Activated CD8-positive, alpha-beta memory T cell treated with anti-CD3 and anti-CD28 coated beads, Interleukin-2, amount 10 ng/mL, durations not matched to agents 7 days and 5 days (primary cell): ENCODE measurements at regions not wholly inside any gene's neighbourhood (a gene's known extent, or its start where the extent isn't known, plus 50 kb on each side); places are given as distances from the start of the nearest gene placed in this dataset.

Source experiments
- ATAC-seq: fragments of 150-1000 bp; cut with Tn5 transposase; one replicate; pipeline ENCODE4 v1.10.0; 2021; ENCODE audit warnings: moderate library complexity
- CTCF ChIA-PET: fragments of 350-600 bp; sonication (Branson Sonifier 250); formaldehyde crosslinking; loops from one replicate; lab custom pipeline; 2021; ENCODE audit warnings: antibody characterized with exemption; lab: Charles Lee
- DNase-seq: peaks from one replicate; pipeline ENCODE4 v3.0.0-alpha.2; 2020
- H3K27ac Mint-ChIP-seq: one replicate; pipeline ENCODE4 v1.8.0; 2021; ENCODE audit warnings: mild to moderate bottlenecking, mixed read lengths
- H3K27me3 Mint-ChIP-seq: one replicate; pipeline ENCODE4 v1.8.0; 2021; ENCODE audit warnings: mixed read lengths
- H3K36me3 Mint-ChIP-seq: one replicate; pipeline ENCODE4 v1.8.0; 2021; ENCODE audit warnings: mild to moderate bottlenecking, mixed read lengths
- H3K4me1 Mint-ChIP-seq: one replicate; pipeline ENCODE4 v1.8.0; 2021; ENCODE audit warnings: mixed read lengths
- H3K4me3 Mint-ChIP-seq: one replicate; pipeline ENCODE4 v1.8.0; 2021; ENCODE audit warnings: mild to moderate bottlenecking, moderate library complexity, mixed read lengths
- H3K9me3 Mint-ChIP-seq: one replicate; pipeline ENCODE4 v1.8.0; 2022; ENCODE audit warnings: low read depth, mixed read lengths

DNA sequence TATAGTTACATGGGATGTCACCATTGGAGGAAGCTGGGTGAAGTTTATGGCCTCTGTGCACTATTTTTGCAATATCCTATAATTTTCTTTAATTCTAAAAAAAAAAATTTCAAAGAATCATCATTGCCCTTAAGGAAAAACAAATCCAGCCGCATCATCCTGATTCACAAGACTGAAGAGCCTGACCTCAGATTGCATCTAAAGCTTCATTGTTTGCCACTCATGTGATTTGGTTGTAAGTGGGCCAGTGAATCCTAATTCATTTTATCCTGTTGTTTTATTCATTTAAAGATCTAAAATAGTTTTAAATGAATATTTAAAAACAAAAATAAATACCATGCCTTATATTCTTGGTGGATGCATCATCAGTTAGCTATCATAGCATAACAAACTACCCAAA lies 504.5 kb downstream of the TBC1D4 start:
- Mint-ChIP-seq H3K4me3 (no peak overlapping the region), H3K36me3 (no peaks in the 10 kb centered on the region), H3K9me3 (no peaks in the 10 kb centered on the region), H3K4me1 (no peaks in the 10 kb centered on the region), H3K27me3 (peaks cover 6% of the 10 kb centered on the region), H3K27ac (no peak overlapping the region)
- CTCF ChIA-PET, result no interaction called here
- DNase-seq (no peak), ATAC-seq (no peak)

DNA sequence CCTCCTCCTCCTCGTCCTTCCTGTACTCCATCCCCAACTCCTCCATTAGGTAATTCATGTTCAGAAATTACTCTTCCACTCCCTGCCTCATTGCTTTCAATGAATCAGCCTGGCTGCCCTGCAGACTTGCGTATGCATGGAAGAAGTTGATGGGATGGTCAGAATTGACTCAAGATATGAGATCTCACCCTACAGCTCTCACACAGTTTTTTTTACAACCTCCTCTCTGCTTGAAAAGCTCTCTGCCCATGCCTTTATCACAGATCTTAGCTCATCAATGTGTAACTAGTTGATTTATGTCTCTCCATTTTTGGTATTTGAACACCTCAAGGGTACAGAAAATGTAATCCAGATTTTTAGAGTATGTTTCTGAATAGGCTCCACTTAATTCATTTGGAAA lies 506.9 kb downstream of the TBC1D4 start:
- H3K9me3 Mint-ChIP-seq, result no peaks in the 10 kb centered on the region
- H3K4me1 Mint-ChIP-seq, result no peaks in the 10 kb centered on the region
- H3K36me3 Mint-ChIP-seq, result no peaks in the 10 kb centered on the region
- DNase-seq (no peak), ATAC-seq (no peak)
- CTCF ChIA-PET, result no interaction called here
- H3K4me3 Mint-ChIP-seq, result no peak overlapping the region
- peaks cover 6% of the 10 kb centered on the region for H3K27me3 Mint-ChIP-seq
- H3K27ac Mint-ChIP-seq, result no peak overlapping the region

DNA sequence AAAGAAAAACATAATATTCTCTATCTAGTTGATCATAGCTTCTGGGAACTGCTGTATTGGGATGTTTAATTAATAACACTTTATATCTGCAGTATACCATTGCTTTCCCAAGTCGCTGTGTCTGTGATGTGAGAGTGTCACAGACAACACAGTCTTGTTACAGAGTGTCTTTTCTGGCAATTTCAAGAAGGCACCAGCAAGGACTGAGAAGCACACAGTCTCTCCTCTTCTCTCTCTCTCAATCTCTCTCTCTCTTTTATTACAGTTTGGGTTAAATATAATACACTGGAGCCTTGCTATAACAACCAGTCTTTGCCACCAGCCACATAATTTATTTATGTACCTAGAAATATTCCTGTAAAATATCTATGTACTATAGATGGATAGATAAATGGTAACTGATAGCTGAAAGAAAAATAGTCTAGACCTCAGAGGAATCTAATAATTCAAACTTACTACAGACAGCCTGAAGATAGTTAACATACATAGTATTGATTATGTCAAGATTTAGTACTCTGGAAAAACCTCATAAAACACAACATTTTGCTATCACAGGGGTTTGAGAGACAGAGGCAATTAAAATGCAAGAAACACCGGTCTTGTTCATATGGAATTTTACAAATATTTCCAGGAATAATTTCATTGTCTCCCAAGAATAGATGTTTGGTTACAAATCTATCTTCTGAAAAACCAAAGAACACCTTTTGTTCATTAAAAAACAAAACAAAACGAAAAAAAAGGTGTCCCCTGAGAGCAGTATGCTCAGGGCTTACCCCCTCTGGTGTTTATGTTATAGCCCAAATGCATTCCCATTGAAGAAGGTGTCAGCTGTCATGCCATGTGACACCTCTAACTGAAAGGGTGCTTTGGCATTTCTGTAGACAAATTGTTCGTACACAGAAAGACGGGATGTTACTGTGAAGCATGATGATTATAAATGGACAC lies 507.8 kb downstream of the TBC1D4 start:
- Mint-ChIP-seq H3K4me3 (no peak overlapping the region), H3K4me1 (no peaks in the 10 kb centered on the region), H3K27ac (no peak overlapping the region), H3K27me3 (peaks cover 6% of the 10 kb centered on the region), H3K36me3 (no peaks in the 10 kb centered on the region), H3K9me3 (no peaks in the 10 kb centered on the region)
- no peak for DNase-seq
- no peak for ATAC-seq
- CTCF ChIA-PET, result no interaction called here

DNA sequence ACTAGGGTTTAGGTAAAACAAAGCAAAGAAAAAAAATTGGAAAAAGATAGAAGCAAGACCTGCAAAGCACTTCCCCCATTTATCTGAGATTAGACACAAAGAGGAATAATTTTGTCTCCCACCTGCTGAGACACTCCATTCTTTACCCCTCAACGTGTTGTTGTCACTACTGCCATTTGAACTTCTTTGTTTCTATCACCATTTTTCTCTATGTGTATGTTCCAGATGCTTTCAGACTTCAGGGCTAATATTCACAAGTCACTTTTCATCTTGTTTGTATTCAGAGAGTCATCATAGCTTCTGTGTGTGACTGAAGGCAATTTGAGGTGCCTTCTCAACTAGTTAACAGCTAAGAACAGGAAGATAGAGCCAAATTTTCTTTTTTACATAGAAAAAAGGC lies 512.5 kb downstream of the TBC1D4 start:
- ATAC-seq, result no peak
- Mint-ChIP-seq H3K9me3 (no peaks in the 10 kb centered on the region), H3K4me1 (no peaks in the 10 kb centered on the region), H3K27me3 (no peaks in the 10 kb centered on the region), H3K36me3 (no peaks in the 10 kb centered on the region), H3K27ac (no peak overlapping the region), H3K4me3 (no peak overlapping the region)
- no peak for DNase-seq
- CTCF ChIA-PET, result interaction anchor here (0.5 kb wide), 1 partner anchor 203 kb away, joined by 3 read pairs; no protein-coding TSS in a partner anchor

DNA sequence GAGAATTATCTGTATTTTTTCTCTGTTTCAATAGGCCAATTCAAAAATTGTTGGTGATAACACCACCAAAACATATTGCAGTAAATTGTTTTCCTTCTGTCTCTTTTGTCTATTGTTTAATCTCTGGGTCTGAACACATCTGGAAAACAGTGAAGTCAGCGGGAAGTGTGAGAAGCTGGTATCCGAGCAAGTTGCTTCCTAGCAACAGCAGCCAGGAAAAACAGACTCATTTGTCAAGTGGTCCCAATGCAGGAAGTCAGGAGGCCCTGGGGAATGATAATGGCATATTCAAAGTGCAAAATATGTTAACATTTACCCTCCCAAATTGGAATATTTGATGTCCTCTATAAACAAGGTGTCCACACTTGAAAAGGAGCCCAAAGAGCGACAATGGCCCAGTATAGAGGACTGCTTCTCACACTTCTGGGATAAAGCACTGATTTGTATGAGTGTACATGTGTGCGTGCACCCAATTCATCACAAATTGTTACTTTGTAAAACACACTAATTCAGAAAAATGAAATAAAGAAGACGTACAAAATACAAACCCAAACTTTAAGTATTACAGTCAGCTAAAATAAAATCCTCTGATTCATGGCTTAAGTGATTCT lies 515.0 kb downstream of the TBC1D4 start:
- H3K4me3 Mint-ChIP-seq, result no peak overlapping the region
- H3K9me3 Mint-ChIP-seq, result no peaks in the 10 kb centered on the region
- CTCF ChIA-PET, result no interaction called here
- ATAC-seq, result no peak
- H3K4me1 Mint-ChIP-seq, result no peaks in the 10 kb centered on the region
- DNase-seq, result no peak
- H3K36me3 Mint-ChIP-seq, result no peaks in the 10 kb centered on the region
- H3K27me3 Mint-ChIP-seq, result no peaks in the 10 kb centered on the region
- H3K27ac Mint-ChIP-seq, result no peak overlapping the region

DNA sequence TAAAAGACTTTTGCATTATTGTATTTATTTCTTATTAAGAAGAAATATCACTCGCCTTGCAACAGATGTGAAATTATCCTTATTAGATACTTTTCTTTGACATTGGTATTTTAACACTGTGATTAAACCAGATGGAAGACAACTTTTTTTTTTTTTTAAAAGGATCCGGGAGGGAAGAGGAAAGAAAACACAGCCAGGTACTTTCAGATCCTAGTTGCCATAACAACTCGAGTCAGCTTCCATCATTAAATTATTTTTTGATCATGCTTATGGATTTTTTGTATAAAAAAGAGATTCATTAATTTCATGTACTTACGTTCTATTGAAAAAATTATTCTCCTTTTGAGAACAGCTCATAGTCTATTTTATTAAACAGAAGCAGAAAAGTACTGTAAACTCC lies 515.7 kb downstream of the TBC1D4 start:
- Mint-ChIP-seq H3K27me3 (no peaks in the 10 kb centered on the region), H3K36me3 (no peaks in the 10 kb centered on the region), H3K27ac (no peak overlapping the region), H3K4me3 (no peak overlapping the region), H3K9me3 (no peaks in the 10 kb centered on the region), H3K4me1 (no peaks in the 10 kb centered on the region)
- DNase-seq (no peak), ATAC-seq (no peak)
- CTCF ChIA-PET, result no interaction called here

DNA sequence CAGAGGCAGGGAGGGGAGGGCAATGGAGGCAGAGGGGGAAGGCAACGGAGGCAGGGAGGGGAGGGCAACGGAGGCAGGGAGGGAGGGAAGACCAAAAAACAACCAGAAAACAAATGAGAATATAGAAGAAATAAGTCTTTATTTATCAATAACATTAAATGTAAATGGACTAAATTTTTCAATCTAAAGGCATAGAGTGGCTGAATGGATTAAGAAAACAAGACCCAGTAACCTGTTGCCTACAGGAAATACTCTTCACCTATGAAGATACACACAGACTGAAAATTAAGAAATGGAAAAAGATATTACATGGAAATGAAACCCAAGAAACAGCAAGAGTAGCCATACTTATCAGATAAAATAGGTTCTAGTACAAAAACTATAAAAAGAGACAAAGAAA lies 536.3 kb downstream of the TBC1D4 start:
- H3K36me3 Mint-ChIP-seq, result no peaks in the 10 kb centered on the region
- ATAC-seq, result no peak
- H3K4me1 Mint-ChIP-seq, result no peaks in the 10 kb centered on the region
- no peaks in the 10 kb centered on the region for H3K27me3 Mint-ChIP-seq
- H3K4me3 Mint-ChIP-seq, result no peak overlapping the region
- H3K9me3 Mint-ChIP-seq, result peaks cover 13% of the 10 kb centered on the region
- CTCF ChIA-PET, result no interaction called here
- no peak overlapping the region for H3K27ac Mint-ChIP-seq
- no peak for DNase-seq

DNA sequence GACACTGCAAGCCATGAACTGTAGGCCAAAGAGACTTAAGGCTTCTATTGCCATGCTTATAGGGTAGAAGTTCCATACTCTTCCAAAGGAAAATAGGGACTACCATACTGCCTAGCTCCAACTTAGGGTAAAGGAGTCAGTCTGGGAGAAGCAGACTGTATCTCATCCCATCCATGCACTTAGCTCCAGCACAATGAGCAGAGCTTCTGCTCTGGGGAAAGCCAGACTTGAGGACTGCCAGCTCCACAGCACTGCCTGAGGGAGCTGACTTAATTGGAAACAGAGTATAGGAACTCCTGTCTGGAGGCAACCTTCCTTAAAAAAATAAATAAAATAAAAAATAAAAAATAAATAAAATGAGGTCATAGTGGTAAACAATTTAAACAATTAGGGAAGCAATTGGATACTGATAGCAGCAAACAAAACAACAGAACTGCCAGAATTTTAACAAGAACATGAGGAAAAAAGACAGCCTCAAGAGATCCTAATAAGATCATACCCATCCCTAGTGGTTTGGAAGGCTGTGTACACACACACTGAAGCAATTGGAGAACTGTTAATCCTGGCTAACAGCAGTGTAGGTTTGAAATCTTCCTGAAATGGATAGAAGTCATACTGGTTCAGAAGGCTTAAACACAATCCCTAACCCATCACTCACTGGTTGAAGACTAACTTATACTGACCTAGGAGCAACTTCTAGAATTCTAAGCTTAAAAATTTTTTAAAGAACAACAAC lies 550.1 kb downstream of the TBC1D4 start:
- H3K4me3 Mint-ChIP-seq, result no peak overlapping the region
- no peaks in the 10 kb centered on the region for H3K36me3 Mint-ChIP-seq
- no peaks in the 10 kb centered on the region for H3K9me3 Mint-ChIP-seq
- no peaks in the 10 kb centered on the region for H3K27me3 Mint-ChIP-seq
- ATAC-seq (no peak), DNase-seq (no peak)
- H3K27ac Mint-ChIP-seq, result no peak overlapping the region
- CTCF ChIA-PET, result no interaction called here
- no peaks in the 10 kb centered on the region for H3K4me1 Mint-ChIP-seq

DNA sequence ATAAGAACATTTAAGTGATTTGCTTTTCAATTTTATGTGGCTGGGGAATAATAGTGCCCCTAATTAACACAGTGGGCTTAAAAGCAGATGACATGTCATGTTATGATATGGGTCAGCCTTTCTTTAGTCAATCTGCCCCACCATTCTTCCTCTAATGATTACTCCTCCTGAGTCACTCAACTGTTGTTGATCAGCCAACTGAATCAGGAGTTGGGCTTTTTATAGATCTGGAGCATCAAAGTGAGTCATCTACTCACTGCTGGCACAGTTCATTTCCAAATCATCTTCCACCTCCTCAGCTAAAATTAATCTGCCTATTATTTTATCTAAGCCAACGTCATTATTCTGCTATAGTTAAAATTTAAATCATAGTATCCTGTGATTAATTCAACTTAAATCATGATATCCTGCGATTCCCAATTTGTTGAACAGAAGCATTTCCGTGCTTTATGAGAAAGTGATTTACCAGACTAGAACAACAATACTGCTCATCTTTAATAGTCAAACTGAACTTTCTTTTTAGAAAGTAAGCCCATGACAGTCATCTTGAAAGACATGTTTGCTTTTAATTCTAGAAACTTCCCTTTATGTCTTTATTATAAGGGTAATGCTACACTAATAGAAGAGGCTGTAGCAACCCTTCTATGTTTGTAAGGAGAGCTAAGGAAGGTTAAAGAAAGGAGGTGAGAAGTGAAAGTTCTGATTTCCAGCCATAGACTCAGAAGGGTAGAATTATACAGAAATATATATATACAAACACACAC lies 551.4 kb downstream of the TBC1D4 start:
- no peaks in the 10 kb centered on the region for H3K27me3 Mint-ChIP-seq
- H3K27ac Mint-ChIP-seq, result no peak overlapping the region
- H3K36me3 Mint-ChIP-seq, result no peaks in the 10 kb centered on the region
- H3K4me3 Mint-ChIP-seq, result no peak overlapping the region
- CTCF ChIA-PET, result no interaction called here
- DNase-seq (no peak), ATAC-seq (no peak)
- H3K4me1 Mint-ChIP-seq, result no peaks in the 10 kb centered on the region
- H3K9me3 Mint-ChIP-seq, result no peaks in the 10 kb centered on the region

DNA sequence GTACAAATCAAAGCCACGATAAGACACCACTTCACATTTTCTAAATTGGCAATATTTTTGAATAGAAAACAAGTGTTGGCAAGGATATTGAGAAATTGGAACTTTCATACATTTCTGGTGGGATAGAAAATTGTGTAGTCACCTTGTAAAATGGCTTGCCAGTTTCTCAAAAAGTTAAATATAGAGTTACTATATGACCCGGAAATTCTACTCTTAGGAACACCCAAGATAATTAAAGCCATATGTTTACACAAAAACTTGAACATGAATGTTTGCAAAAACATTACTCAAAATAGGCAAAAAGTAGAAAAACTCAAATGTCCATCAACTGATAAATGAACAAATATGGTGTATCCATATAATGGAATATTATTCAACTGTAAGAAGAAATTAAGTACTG lies 552.5 kb downstream of the TBC1D4 start:
- no peak overlapping the region for H3K4me3 Mint-ChIP-seq
- no peak overlapping the region for H3K27ac Mint-ChIP-seq
- no peaks in the 10 kb centered on the region for H3K9me3 Mint-ChIP-seq
- H3K27me3 Mint-ChIP-seq, result no peaks in the 10 kb centered on the region
- CTCF ChIA-PET, result no interaction called here
- ATAC-seq, result no peak
- DNase-seq, result no peak
- no peaks in the 10 kb centered on the region for H3K36me3 Mint-ChIP-seq
- no peaks in the 10 kb centered on the region for H3K4me1 Mint-ChIP-seq

DNA sequence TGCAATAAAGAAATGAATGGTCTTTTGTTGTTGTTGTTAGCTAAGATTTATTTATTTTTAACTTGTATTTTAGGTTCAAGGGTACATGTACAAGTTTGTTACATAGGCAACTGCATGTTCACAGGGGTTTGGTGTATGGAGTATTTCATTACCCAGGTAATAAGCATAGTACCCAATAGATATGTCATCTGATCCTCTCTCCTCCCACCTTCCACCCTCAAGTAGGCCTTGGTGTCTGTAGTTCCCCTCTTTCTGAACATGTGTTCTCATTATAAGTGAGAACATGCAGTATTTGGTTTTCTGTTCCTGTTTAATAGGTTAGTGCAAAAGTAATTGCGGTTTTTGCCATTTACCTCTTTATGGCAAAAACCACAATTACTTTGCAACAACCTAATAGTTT lies 554.1 kb downstream of the TBC1D4 start:
- no peaks in the 10 kb centered on the region for H3K4me1 Mint-ChIP-seq
- no peak overlapping the region for H3K4me3 Mint-ChIP-seq
- CTCF ChIA-PET, result no interaction called here
- ATAC-seq (no peak), DNase-seq (no peak)
- no peaks in the 10 kb centered on the region for H3K36me3 Mint-ChIP-seq
- no peaks in the 10 kb centered on the region for H3K27me3 Mint-ChIP-seq
- H3K27ac Mint-ChIP-seq, result no peak overlapping the region
- H3K9me3 Mint-ChIP-seq, result no peaks in the 10 kb centered on the region

DNA sequence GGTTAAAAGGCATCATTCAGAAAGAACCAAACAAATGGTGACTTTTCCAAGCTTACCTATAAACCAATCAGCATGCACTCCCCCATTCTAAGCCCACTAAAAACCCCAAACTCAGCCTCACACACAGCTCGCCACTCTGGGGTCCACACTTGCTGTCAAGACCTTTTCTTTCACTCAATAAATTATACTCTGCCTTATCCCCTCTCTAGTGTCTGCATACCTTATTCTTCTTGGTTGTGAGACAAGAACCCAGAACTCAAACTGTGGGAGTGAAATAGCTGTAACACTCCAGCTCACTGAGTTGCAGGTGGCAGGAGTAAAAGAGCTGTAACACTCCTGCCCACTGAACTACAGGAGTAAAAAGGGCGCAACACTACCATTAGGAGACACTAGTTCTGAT lies 559.0 kb downstream of the TBC1D4 start:
- ATAC-seq (no peak), DNase-seq (no peak)
- CTCF ChIA-PET, result interaction anchor here (0.7 kb wide), 1 partner anchor 27 kb away, joined by 3 read pairs; no protein-coding TSS in a partner anchor
- H3K9me3 Mint-ChIP-seq, result peaks cover 2% of the 10 kb centered on the region
- no peak overlapping the region for H3K27ac Mint-ChIP-seq
- H3K27me3 Mint-ChIP-seq, result no peaks in the 10 kb centered on the region
- no peaks in the 10 kb centered on the region for H3K36me3 Mint-ChIP-seq
- H3K4me1 Mint-ChIP-seq, result peaks cover 4% of the 10 kb centered on the region
- no peak overlapping the region for H3K4me3 Mint-ChIP-seq

DNA sequence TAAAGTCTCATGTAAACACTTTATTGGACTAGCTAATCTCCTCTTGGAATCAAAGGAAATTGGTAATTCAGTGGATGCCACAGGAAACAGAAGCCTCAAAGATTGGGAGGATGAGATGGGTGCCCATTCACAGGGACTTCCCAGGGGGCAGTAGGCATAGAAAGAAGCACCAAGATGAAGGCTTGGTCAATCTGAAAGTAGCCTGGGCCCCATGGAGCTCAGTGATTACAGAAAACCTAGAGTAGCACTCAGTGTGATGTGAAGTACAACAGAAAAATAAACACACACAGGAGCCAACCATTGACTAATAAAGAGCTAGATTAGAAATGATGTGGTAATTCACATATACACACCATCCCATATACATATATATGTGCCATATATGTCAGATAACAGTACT lies 560.6 kb downstream of the TBC1D4 start:
- Mint-ChIP-seq H3K36me3 (no peaks in the 10 kb centered on the region), H3K27ac (no peak overlapping the region), H3K4me3 (no peak overlapping the region), H3K4me1 (peaks cover 4% of the 10 kb centered on the region), H3K9me3 (peaks cover 2% of the 10 kb centered on the region), H3K27me3 (no peaks in the 10 kb centered on the region)
- no peak for DNase-seq
- ATAC-seq, result no peak
- CTCF ChIA-PET, result no interaction called here
